Amniotic epithelial cell (primary cell): ENCODE measurements at regions not wholly inside any gene's neighbourhood (a gene's known extent, or its start where the extent isn't known, plus 50 kb on each side); places are given as distances from the start of the nearest gene placed in this dataset.
"Not testable (repeated sequence)": the region's sequence is repeated elsewhere in the genome, so short reads cannot be mapped to it uniquely, and the experiment has no call there.

Experiments
- DNase-seq: peaks from one replicate; pipeline ENCODE4 v3.0.0-alpha.2; 2010; ENCODE audit warnings: low read depth

- DNase-seq, result no peak
Observed at GRCh38 chr6:159440911-159441703, 251.9 kb downstream of the SOD2 start.

GRCh38 chr6:159440349-159440748 lies 252.7 kb downstream of the SOD2 start:
- DNase-seq, result no peak

DNA sequence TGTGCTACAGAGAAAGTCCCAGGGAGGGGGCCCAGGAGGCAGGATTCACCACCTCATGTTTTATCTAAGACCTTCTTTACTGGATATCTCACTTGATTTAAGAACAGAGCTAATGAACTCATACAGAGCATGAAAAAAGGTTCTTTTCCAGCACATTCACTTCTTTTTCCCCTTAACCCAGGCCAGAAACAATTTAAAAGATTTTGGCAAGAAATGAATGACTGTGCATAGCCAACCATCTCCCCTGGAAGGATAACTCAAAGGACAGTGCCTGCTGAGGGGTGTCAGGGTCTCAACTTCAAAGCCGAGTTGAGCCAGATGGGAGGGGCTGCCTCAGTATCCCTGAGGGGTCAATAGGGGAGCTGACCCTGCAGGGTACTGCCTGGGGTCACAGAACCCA lies 253.4 kb downstream of the SOD2 start:
- DNase-seq, result no peak

- no peak for DNase-seq
Observed at GRCh38 chr6:159438106-159438505, 254.9 kb downstream of the SOD2 start.

GRCh38 chr6:159436581-159436980 lies 256.5 kb downstream of the SOD2 start:
- DNase-seq, result no peak

DNA sequence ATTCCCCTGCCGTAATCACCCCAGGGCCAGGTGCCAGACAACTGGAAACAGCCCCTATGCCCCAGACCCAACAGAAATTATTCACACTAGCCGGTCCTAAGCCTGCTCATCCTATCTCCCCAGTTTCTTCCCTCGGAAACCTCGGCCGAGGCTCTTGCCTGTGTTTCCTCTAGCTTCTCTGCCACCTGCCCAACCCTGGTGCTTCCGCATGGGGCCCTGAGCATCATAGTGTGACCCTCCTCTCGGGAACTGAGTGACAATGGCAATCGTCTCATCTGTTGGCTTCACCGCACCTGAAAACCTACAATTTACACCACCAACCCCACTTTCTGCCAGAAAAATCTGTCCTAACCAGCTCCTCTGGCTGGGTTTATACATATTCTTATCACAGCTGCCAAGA lies 257.3 kb downstream of the SOD2 start:
- no peak for DNase-seq

DNA sequence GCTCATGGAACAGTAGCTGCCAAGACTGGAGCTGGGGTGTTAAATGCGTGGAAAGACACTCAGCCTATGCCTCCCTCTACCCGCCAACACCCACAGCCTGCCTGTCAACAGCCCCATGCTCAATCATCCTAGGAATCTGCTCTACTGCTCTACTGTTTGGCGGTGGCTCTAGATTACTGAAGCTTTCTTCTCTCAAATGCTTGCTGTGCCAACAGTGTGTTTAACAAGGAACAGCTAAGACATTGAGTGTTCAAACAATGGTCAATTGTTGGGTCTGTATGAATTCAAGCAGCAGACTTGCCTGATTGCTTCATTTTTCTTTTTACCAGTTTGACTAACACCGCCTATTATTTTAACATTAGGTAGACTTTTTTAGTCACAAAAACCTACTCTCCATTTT lies 258.6 kb downstream of the SOD2 start:
- no peak for DNase-seq

- DNase-seq, result no peak
Observed at GRCh38 chr6:159433550-159433949, 259.5 kb downstream of the SOD2 start.

GRCh38 chr6:159431750-159432149 lies 261.3 kb downstream of the SOD2 start:
- DNase-seq, result no peak

DNA sequence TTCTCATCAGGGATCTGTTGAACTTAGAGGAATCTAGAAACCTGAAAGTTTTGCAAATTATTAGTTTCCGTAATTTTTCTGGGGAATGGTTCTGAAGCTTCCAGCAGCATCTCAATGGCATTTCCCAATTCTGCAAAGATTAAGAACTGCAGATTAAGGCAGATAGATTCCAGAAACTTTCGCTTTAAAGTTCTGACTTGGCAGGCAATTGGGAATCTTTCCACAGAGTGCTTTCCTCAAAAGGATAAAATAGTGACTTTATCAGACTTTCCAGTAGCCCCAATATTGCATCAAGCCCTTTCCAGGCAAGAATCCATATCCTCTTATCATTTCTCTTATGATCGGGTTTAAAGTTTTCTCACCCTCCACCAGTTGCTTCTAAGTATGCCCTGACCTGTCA lies 261.1 kb downstream of the FNDC1 start:
- no peak for DNase-seq

- no peak for DNase-seq
Observed at GRCh38 chr6:159429433-159429832, 260.2 kb downstream of the FNDC1 start.

DNA sequence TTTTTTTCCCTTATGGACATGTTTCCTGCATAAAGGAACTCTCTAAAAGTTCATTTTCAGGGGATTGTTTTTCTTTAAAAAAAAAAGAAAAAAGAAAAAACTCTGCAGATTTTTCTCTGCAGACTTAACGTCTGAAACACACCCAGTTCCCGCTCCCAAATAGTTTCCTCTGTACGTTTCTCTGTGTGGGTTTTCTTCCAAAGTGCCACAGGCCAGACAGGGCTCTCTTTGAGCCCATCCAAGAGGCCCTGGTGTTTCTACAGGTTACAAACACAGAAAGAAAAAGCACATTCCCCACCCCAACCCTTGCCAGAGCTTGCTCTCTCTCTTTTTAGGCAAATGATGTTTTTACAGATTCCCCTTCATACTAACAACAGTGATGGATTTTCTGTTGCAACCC lies 258.6 kb downstream of the FNDC1 start:
- no peak for DNase-seq

DNA sequence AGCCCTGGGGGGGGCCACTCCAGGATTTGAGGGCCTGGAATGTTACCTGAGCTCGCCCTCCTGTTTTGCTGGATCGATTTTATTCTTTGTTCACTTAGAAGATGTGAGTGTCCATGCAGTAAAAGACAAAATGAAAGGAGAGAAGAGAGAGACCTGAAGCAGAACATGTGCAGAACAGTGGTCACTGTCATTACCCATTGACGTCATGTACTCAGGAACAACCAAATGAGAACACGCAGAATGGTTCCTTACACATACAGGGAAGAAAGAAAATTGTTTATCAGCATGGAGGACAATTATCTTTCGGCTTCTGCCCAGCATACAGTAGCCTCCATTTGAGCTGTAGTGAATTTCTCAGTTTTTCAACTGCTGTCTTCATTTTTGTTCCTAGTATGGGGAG lies 258.1 kb downstream of the FNDC1 start:
- DNase-seq, result no peak

- no peak for DNase-seq
Observed at GRCh38 chr6:159425421-159425820, 256.2 kb downstream of the FNDC1 start.

- DNase-seq, result no peak
Observed at GRCh38 chr6:159422041-159422984, 253.1 kb downstream of the FNDC1 start.

- DNase-seq, result no peak
Observed at GRCh38 chr6:159421586-159421985, 252.4 kb downstream of the FNDC1 start.

GRCh38 chr6:159418997-159419396 lies 249.8 kb downstream of the FNDC1 start:
- DNase-seq, result no peak

GRCh38 chr6:159416891-159417560 lies 247.8 kb downstream of the FNDC1 start:
- no peak for DNase-seq

GRCh38 chr6:159415540-159415939 lies 246.3 kb downstream of the FNDC1 start:
- DNase-seq, result no peak

DNA sequence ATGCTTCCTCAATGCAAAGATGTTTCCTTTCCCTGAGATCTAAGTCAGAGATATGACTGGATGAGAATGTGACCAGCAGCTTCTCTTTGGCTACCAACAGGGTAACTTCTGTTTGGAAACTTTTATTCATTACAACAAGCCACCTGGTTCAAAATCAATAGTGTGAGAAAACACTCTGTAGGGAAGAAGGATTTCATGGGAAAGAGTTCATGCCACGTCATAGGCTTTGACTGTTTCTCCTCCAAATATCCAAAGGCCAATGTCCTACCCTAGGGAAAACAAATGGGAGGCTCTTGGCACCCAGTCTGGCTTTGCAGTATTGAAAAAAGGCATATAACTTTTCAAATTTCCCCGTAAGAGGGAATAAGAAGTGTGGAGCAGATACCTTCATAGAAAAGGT lies 245.5 kb downstream of the FNDC1 start:
- DNase-seq, result no peak

- DNase-seq, result not testable (repeated sequence)
Observed at GRCh38 chr6:159407211-159407780, 238.1 kb downstream of the FNDC1 start.

DNA sequence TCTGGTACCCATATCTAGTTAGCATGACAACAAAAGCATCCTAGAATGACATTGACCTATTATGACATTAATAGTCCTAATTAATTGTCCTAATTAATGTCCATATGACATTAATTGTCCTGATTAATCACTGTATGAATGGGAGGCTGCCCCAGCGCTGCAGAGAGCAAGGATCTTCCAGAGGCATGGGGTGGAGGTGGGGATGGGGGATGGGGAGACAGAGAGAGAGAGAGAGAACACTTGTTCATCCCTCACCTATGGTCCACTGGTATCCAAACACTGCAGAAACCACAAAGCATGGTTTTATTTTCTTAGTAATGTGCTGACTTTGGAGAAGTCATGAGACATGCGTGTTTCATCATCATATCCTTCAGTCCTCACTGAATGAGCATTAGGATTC lies 235.1 kb downstream of the FNDC1 start:
- DNase-seq, result no peak
